ENCODE measurements at regions not wholly inside any gene's neighbourhood (a gene's known extent, or its start where the extent isn't known, plus 50 kb on each side); places are given as distances from the start of the nearest gene placed in this dataset.

DNA sequence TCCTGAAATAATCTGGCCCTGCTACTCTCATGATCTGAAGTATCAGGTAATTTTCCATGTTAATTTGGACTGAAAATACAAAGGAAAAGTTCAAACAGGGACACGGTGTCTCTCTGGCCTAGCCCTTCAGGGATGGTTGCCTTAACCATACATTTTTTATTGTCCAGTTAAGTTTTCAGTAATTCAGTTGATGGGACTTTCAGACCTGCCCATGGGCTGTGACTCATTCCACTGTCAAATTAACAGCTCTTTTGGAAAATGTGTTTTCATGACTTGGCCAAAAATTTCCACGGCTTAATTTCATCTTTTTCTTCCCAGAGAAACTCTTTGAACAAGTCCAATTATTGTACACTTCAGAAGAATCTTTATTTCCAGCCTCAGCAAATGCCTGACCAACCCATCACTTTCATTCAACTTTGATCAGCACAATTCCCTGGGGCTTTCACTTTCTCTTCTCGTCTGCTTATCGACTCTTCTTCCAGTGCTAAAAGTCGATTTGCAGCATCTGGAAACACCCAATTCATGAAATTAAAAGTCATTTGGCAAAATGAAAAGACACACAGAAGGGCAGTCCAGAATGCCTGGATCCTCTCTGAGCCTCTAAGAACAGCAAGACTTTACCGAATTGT is 293.9 kb downstream of the RAB28 start:
- TF ChIP-seq, protein P1, sequence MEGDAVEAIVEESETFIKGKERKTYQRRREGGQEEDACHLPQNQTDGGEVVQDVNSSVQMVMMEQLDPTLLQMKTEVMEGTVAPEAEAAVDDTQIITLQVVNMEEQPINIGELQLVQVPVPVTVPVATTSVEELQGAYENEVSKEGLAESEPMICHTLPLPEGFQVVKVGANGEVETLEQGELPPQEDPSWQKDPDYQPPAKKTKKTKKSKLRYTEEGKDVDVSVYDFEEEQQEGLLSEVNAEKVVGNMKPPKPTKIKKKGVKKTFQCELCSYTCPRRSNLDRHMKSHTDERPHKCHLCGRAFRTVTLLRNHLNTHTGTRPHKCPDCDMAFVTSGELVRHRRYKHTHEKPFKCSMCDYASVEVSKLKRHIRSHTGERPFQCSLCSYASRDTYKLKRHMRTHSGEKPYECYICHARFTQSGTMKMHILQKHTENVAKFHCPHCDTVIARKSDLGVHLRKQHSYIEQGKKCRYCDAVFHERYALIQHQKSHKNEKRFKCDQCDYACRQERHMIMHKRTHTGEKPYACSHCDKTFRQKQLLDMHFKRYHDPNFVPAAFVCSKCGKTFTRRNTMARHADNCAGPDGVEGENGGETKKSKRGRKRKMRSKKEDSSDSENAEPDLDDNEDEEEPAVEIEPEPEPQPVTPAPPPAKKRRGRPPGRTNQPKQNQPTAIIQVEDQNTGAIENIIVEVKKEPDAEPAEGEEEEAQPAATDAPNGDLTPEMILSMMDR (optimal IDR thresholded peaks at IDR 0.05 in 1 of 3, IDR thresholded peaks at IDR 0.05 in 1 of 3, conservative IDR thresholded peaks at IDR 0.05 in 1 of 3; ENCODE audit: extremely low read depth in 1 of 3, insufficient read depth in 2 of 3, low read length in 3 of 3), result no peak
- no peak for TF ChIP-seq EZH2 (IDR thresholded peaks at IDR 0.05; ENCODE audit: low read length)

All from keratinocyte (primary cell).